ENCODE measurements at regions not wholly inside any gene's neighbourhood (a gene's known extent, or its start where the extent isn't known, plus 50 kb on each side); places are given as distances from the start of the nearest gene placed in this dataset.

- TF ChIP-seq SIN3A (IDR thresholded peaks at IDR 0.05; ENCODE audit: borderline replicate concordance, insufficient read depth, low read length): no peak
- no peak for TF ChIP-seq POLR2AphosphoS5 (IDR thresholded peaks at IDR 0.05; ENCODE audit: low read depth, low read length)
- no peak for TF ChIP-seq REST (IDR thresholded peaks at IDR 0.05; ENCODE audit: insufficient read depth in 1 of 2, low read depth in 2 of 2, low read length in 2 of 2)
Observed at GRCh38 chr5:7088849-7089248, 307.1 kb upstream of the ADCY2 start.
